Calu3 (cell line): ENCODE measurements at regions not wholly inside any gene's neighbourhood (a gene's known extent, or its start where the extent isn't known, plus 50 kb on each side); places are given as distances from the start of the nearest gene placed in this dataset.

Experiments used
- BruUV-seq: library from RNA; stranded (reverse); fragments of 400-500 nt; replicated peaks from 2 replicates; lab custom pipeline; 2021; lab: Mats Ljungman, UMichigan
- CTCF ChIA-PET: fragments of 300-600 bp; sonication (Branson Sonifier 250); formaldehyde crosslinking; loops from one replicate; lab custom pipeline; 2022; ENCODE audit warnings: antibody characterized with exemption; lab: Charles Lee
- DNase-seq: peaks from one replicate; pipeline ENCODE4 v3.0.0; 2022
- H3K27ac Mint-ChIP-seq: one replicate; pipeline ENCODE4 v1.8.0; 2022; ENCODE audit warnings: mixed read lengths; ENCODE audit not compliant: unreplicated experiment
- H3K27me3 Mint-ChIP-seq: one replicate; pipeline ENCODE4 v1.8.0; 2022; ENCODE audit warnings: mixed read lengths; ENCODE audit not compliant: unreplicated experiment
- H3K36me3 Mint-ChIP-seq: one replicate; pipeline ENCODE4 v1.8.0; 2022; ENCODE audit warnings: mild to moderate bottlenecking, moderate library complexity, mixed read lengths; ENCODE audit not compliant: insufficient read depth, unreplicated experiment
- H3K4me1 Mint-ChIP-seq: one replicate; pipeline ENCODE4 v1.8.0; 2022; ENCODE audit warnings: mild to moderate bottlenecking, low read depth, mixed read lengths; ENCODE audit not compliant: unreplicated experiment
- H3K4me3 Mint-ChIP-seq: one replicate; pipeline ENCODE4 v1.8.0; 2022; ENCODE audit warnings: mild to moderate bottlenecking, low read depth, moderate library complexity, mixed read lengths; ENCODE audit not compliant: unreplicated experiment
- H3K9me3 Mint-ChIP-seq: one replicate; pipeline ENCODE4 v1.8.0; 2022; ENCODE audit warnings: low read depth, mixed read lengths; ENCODE audit not compliant: unreplicated experiment
- CTCF ChIP-seq: fragments of 200-600 bp; IDR thresholded peaks from one replicate; pipeline ENCODE4 v1.8.0; 2022; ENCODE audit warnings: antibody characterized with exemption; ENCODE audit not compliant: unreplicated experiment
- intact Hi-C: fragments of 100-400 bp; cut with micrococcal nuclease; formaldehyde crosslinking; loops from one replicate; pipeline ENCODE4 v1.10.0; 2022; ENCODE audit not compliant: unreplicated experiment

DNA sequence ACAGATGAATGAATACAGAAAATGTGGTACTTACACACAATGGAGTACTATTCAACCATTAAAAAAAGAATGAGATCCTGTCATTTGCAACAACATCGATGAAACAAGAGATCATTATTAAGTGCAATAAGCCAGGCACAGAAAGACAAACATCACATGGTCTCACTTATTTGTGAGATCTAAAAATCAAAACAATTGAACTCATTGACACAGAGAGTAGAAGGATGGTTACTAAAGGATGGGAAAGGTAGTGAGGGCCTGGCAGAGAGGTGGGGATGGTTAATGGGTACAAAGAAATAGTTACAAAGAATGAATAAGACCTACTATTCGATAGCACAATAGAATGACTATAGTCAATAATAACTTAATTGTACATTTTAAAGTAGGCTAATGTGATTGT lies 393.5 kb downstream of the SATB2 start:
- intact Hi-C loops: no loop called here
- no peaks in the 10 kb centered on the region for H3K36me3 Mint-ChIP-seq
- no TSS peak for BruUV-seq
- H3K27me3 Mint-ChIP-seq: no peaks in the 10 kb centered on the region
- peaks cover under 1% of the 10 kb centered on the region for H3K4me1 Mint-ChIP-seq
- TF ChIP-seq CTCF: no peak
- no peak overlapping the region for H3K27ac Mint-ChIP-seq
- H3K9me3 Mint-ChIP-seq: peaks cover 6% of the 10 kb centered on the region
- DNase-seq: no peak
- CTCF ChIA-PET: no interaction called here
- H3K4me3 Mint-ChIP-seq: no peak overlapping the region

- intact Hi-C loops: no loop called here
- Mint-ChIP-seq H3K9me3 (peaks cover 10% of the 10 kb centered on the region), H3K4me1 (no peaks in the 10 kb centered on the region), H3K27me3 (no peaks in the 10 kb centered on the region), H3K27ac (no peak overlapping the region), H3K4me3 (no peak overlapping the region), H3K36me3 (no peaks in the 10 kb centered on the region)
- BruUV-seq: no TSS peak
- no peak for TF ChIP-seq CTCF
- CTCF ChIA-PET: no interaction called here
- no peak for DNase-seq
These were observed 399.8 kb downstream of the SATB2 start for GRCh38 chr2:199057936-199058335.

DNA sequence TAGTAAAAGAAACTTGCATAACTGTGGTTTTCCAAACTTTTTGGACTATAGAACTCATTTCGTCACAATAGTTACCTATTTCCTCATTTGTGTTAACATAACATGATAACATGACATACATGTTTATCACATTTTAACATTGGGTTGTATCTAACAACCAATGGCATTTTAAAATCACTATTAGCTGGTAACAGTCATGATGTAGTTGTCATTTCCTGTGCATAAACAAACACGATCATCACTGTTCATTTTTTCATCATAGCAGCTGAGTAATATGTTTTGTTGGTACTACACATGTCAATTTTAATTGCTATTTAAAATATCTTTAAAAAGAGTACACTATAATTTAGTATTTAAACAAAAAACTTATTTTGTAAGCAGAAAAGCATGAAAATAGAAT lies 402.4 kb downstream of the SATB2 start:
- CTCF ChIA-PET: interaction anchor here (0.7 kb wide), 1 partner anchor 26 kb away, joined by 3 read pairs; no protein-coding TSS in a partner anchor
- Mint-ChIP-seq H3K27me3 (no peaks in the 10 kb centered on the region), H3K27ac (peak overlapping the region; percentile 34), H3K36me3 (no peaks in the 10 kb centered on the region), H3K4me1 (no peaks in the 10 kb centered on the region), H3K4me3 (no peak overlapping the region), H3K9me3 (peaks cover 5% of the 10 kb centered on the region)
- intact Hi-C loops: no loop called here
- no peak for TF ChIP-seq CTCF
- DNase-seq: no peak
- BruUV-seq: no TSS peak

GRCh38 chr2:199042660-199043379 lies 414.9 kb downstream of the SATB2 start:
- TF ChIP-seq CTCF: no peak
- Mint-ChIP-seq H3K4me3 (no peak overlapping the region), H3K27ac (no peak overlapping the region), H3K4me1 (no peaks in the 10 kb centered on the region), H3K27me3 (no peaks in the 10 kb centered on the region), H3K9me3 (peaks cover 2% of the 10 kb centered on the region), H3K36me3 (no peaks in the 10 kb centered on the region)
- BruUV-seq: no TSS peak
- CTCF ChIA-PET: no interaction called here
- DNase-seq: no peak
- intact Hi-C loops: no loop called here
